CD14-positive monocyte (primary cell): ENCODE measurements at regions not wholly inside any gene's neighbourhood (a gene's known extent, or its start where the extent isn't known, plus 50 kb on each side); places are given as distances from the start of the nearest gene placed in this dataset.

ENCODE experiments used
- DNase-seq, 3 donors: peaks; one replicate each; pipeline ENCODE4 v3.0.0-alpha.2; 2011 to 2022
- H2AFZ ChIP-seq: 2 replicates; pipeline ENCODE4 v1.6.0; 2012; ENCODE audit warnings: mild to moderate bottlenecking, low read depth, low read length, inconsistent platforms; ENCODE audit not compliant: insufficient read depth, poor library complexity, severe bottlenecking
- H3K27ac ChIP-seq, 2 donors: 1 replicate in 1 of 2; 2 replicates in 1 of 2; pipeline ENCODE4 v1.5.1; 2012 to 2013; ENCODE audit warnings: low read length in 2 of 2, control low read depth in 1 of 2, inconsistent platforms in 1 of 2, low read depth in 1 of 2, mild to moderate bottlenecking in 1 of 2
- H3K27me3 ChIP-seq, 2 donors: one replicate each; pipeline versions ENCODE4 v1.6.0 to v1.6.1; 2011 to 2013; ENCODE audit warnings: low read length in 2 of 2; ENCODE audit not compliant: control insufficient read depth in 2 of 2, insufficient read depth in 2 of 2
- H3K36me3 ChIP-seq, 2 donors: replicated peaks in 1 of 2; 1 replicate in 1 of 2; 2 replicates in 1 of 2; pipeline versions ENCODE4 v1.5.1 to v1.6.1; 2012 to 2013; ENCODE audit warnings: low read length in 2 of 2, control low read depth in 1 of 2, inconsistent platforms in 1 of 2, mild to moderate bottlenecking in 1 of 2; ENCODE audit not compliant: insufficient read depth in 2 of 2, control insufficient read depth in 1 of 2
- H3K4me1 ChIP-seq, 2 donors: 1 replicate in 1 of 2; 2 replicates in 1 of 2; pipeline versions ENCODE4 v1.5.1 to v1.6.1; 2012 to 2013; ENCODE audit warnings: low read length in 2 of 2, control low read depth in 1 of 2, inconsistent platforms in 1 of 2, mild to moderate bottlenecking in 1 of 2, moderate library complexity in 1 of 2; ENCODE audit not compliant: insufficient read depth in 2 of 2, control insufficient read depth in 1 of 2
- H3K4me2 ChIP-seq: replicated peaks from 2 replicates; pipeline ENCODE3; 2012; ENCODE audit warnings: low read length, moderate library complexity, mild to moderate bottlenecking; ENCODE audit not compliant: poor library complexity, severe bottlenecking; ENCODE audit errors: extremely low read depth
- H3K4me3 ChIP-seq, 3 experiments: fragments of 200-600 bp in 1 of 3; sonication (generic) in 1 of 3; replicated peaks in 1 of 3; 1 replicate in 2 of 3; 2 replicates in 1 of 3; pipeline ENCODE4 v1.5.1; 2011 to 2013; ENCODE audit warnings: low read length in 3 of 3, mild to moderate bottlenecking in 3 of 3, control low read depth in 2 of 3, low read depth in 2 of 3, inconsistent platforms in 1 of 3, moderate library complexity in 1 of 3
- H3K79me2 ChIP-seq: 2 replicates; pipeline ENCODE4 v1.6.0; 2012; ENCODE audit warnings: mild to moderate bottlenecking, control low read depth, inconsistent platforms, low read length, moderate library complexity; ENCODE audit not compliant: insufficient read depth
- H3K9ac ChIP-seq: 2 replicates; pipeline ENCODE4 v1.6.0; 2017; ENCODE audit warnings: low read length, mild to moderate bottlenecking; ENCODE audit not compliant: insufficient read depth, poor library complexity, severe bottlenecking
- H3K9me3 ChIP-seq, 2 donors: replicated peaks in 1 of 2; 1 replicate in 1 of 2; 2 replicates in 1 of 2; pipeline versions ENCODE4 v1.5.1 to v1.6.1; 2012 to 2013; ENCODE audit warnings: low read length in 2 of 2, control low read depth in 1 of 2; ENCODE audit not compliant: control insufficient read depth in 1 of 2, insufficient read depth in 1 of 2
- H4K20me1 ChIP-seq: 2 replicates; pipeline ENCODE4 v1.6.0; 2012; ENCODE audit warnings: mild to moderate bottlenecking, low read length, control low read depth, moderate library complexity; ENCODE audit not compliant: insufficient read depth
- H3K27ac Mint-ChIP-seq, 7 donors: one replicate each; pipeline ENCODE4 v1.8.0; 2020; ENCODE audit warnings: mild to moderate bottlenecking in 7 of 7, mixed read lengths in 7 of 7, moderate library complexity in 6 of 7, inconsistent platforms in 2 of 7
- H3K27me3 Mint-ChIP-seq, 3 donors: one replicate each; pipeline ENCODE4 v1.8.0; 2021 to 2022; ENCODE audit warnings: low read depth in 3 of 3, mild to moderate bottlenecking in 3 of 3, mixed read lengths in 3 of 3, moderate library complexity in 3 of 3, inconsistent platforms in 1 of 3
- H3K36me3 Mint-ChIP-seq, 2 donors: one replicate each; pipeline ENCODE4 v1.8.0; 2020; ENCODE audit warnings: mixed read lengths in 2 of 2, inconsistent platforms in 1 of 2, mild to moderate bottlenecking in 1 of 2
- H3K4me1 Mint-ChIP-seq: one replicate; pipeline ENCODE4 v1.8.0; 2020; ENCODE audit warnings: mild to moderate bottlenecking, mixed read lengths
- H3K4me3 Mint-ChIP-seq, 2 donors: one replicate each; pipeline ENCODE4 v1.8.0; 2020; ENCODE audit warnings: mild to moderate bottlenecking in 2 of 2, mixed read lengths in 2 of 2, moderate library complexity in 1 of 2
- H3K9me3 Mint-ChIP-seq, 7 donors: one replicate each; pipeline ENCODE4 v1.8.0; 2020 to 2022; ENCODE audit warnings: mixed read lengths in 7 of 7, mild to moderate bottlenecking in 6 of 7, moderate library complexity in 6 of 7, inconsistent platforms in 2 of 7
- WGBS: methylation state at CpG from one replicate; pipeline ENCODE4 v1.1.5; 2013; ENCODE audit warnings: missing lambda C conversion rate; ENCODE audit not compliant: insufficient coverage; 5-methylcytosine and 5-hydroxymethylcytosine counted together
- intact Hi-C, 2 donors: fragments of 100-400 bp; cut with micrococcal nuclease; formaldehyde crosslinking; loops; one replicate each; pipeline versions ENCODE4 v1.15.0 to v1.15.1; 2023
- TF ChIP-seq, protein P1 (sequence below): fragments of 200-600 bp; IDR thresholded peaks from one replicate; pipeline ENCODE4 v1.8.0; 2022; ENCODE audit warnings: antibody characterized with exemption, mild to moderate bottlenecking

GRCh38 chr4:117327491-117327890, 242.1 kb upstream of the TRAM1L1 start:
- H3K79me2 ChIP-seq = no peaks in the 10 kb centered on the region
- 86% methylated on average over 1 of the region's 3 CpGs for WGBS

GRCh38 chr4:117328333-117328732, 243.0 kb upstream of the TRAM1L1 start:
- Histone ChIP-seq H3K27me3 (no peaks in the 10 kb centered on the region), H2AFZ (no peak overlapping the region), H3K4me2 (no peak overlapping the region), H3K9ac (no peak overlapping the region), H3K4me3 (no peak overlapping the region), H3K9me3 (no peaks in the 10 kb centered on the region), H3K79me2 (no peaks in the 10 kb centered on the region), H3K36me3 (no peaks in the 10 kb centered on the region), H3K4me1 (no peaks in the 10 kb centered on the region), H3K27ac (no peak overlapping the region), H4K20me1 (no peaks in the 10 kb centered on the region)
- Mint-ChIP-seq H3K27me3 (no peaks in the 10 kb centered on the region), H3K27ac (no peak overlapping the region), H3K36me3 (no peaks in the 10 kb centered on the region), H3K4me3 (no peak overlapping the region), H3K9me3 (peaks cover 0 to 3% (median 0%) of the 10 kb centered on the region in 7 donors), H3K4me1 (no peaks in the 10 kb centered on the region)
- WGBS = no CpG with 5 or more reads among the region's 2 CpGs
- intact Hi-C loops = no loop called here
- TF ChIP-seq, protein P1, sequence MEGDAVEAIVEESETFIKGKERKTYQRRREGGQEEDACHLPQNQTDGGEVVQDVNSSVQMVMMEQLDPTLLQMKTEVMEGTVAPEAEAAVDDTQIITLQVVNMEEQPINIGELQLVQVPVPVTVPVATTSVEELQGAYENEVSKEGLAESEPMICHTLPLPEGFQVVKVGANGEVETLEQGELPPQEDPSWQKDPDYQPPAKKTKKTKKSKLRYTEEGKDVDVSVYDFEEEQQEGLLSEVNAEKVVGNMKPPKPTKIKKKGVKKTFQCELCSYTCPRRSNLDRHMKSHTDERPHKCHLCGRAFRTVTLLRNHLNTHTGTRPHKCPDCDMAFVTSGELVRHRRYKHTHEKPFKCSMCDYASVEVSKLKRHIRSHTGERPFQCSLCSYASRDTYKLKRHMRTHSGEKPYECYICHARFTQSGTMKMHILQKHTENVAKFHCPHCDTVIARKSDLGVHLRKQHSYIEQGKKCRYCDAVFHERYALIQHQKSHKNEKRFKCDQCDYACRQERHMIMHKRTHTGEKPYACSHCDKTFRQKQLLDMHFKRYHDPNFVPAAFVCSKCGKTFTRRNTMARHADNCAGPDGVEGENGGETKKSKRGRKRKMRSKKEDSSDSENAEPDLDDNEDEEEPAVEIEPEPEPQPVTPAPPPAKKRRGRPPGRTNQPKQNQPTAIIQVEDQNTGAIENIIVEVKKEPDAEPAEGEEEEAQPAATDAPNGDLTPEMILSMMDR = no peak
- DNase-seq = no peak

More at GRCh38 chr4:117327491-117327890, 242.1 kb upstream of the TRAM1L1 start:
- H3K4me1 Mint-ChIP-seq = no peaks in the 10 kb centered on the region
- H3K4me1 ChIP-seq = no peaks in the 10 kb centered on the region
- intact Hi-C loops = no loop called here
- no peaks in the 10 kb centered on the region for H3K27me3 ChIP-seq
- TF ChIP-seq, protein P1 = no peak
- H3K27ac Mint-ChIP-seq = no peak overlapping the region
- H3K4me3 Mint-ChIP-seq = no peak overlapping the region
- no peaks in the 10 kb centered on the region for H3K36me3 Mint-ChIP-seq
- no peaks in the 10 kb centered on the region for H3K36me3 ChIP-seq
- H3K9me3 Mint-ChIP-seq = peaks cover 0 to 3% (median 0%) of the 10 kb centered on the region in 7 donors
- no peak overlapping the region for H2AFZ ChIP-seq
- H3K9ac ChIP-seq = no peak overlapping the region
- no peaks in the 10 kb centered on the region for H3K27me3 Mint-ChIP-seq
- no peak overlapping the region for H3K4me2 ChIP-seq
- H4K20me1 ChIP-seq = no peaks in the 10 kb centered on the region
- DNase-seq = no peak
- H3K27ac ChIP-seq = no peak overlapping the region
- H3K4me3 ChIP-seq = no peak overlapping the region
- H3K9me3 ChIP-seq = no peaks in the 10 kb centered on the region
